Skeletal muscle cell (primary cell): ENCODE measurements at regions not wholly inside any gene's neighbourhood (a gene's known extent, or its start where the extent isn't known, plus 50 kb on each side); places are given as distances from the start of the nearest gene placed in this dataset.

Source experiments
- DNase-seq: peaks from one replicate; pipeline ENCODE4 v3.0.0-alpha.2; 2010; ENCODE audit warnings: low read depth
- H3K4me3 ChIP-seq: 2 replicates; pipeline ENCODE4 v1.5.1; 2011; ENCODE audit warnings: low read depth, mild to moderate bottlenecking, control low read depth, low read length, moderate library complexity

GRCh38 chr18:62664414-62664813 is 50.9 kb upstream of the PHLPP1 start:
- H3K4me3 ChIP-seq = no peak overlapping the region
- no peak for DNase-seq

- no peak overlapping the region for H3K4me3 ChIP-seq
Observed at GRCh38 chr18:62665188-62665587, 50.2 kb upstream of the PHLPP1 start.

More at GRCh38 chr18:62665188-62665587, 50.2 kb upstream of the PHLPP1 start:
- no peak for DNase-seq
